GM19240 (cell line): ENCODE measurements at regions not wholly inside any gene's neighbourhood (a gene's known extent, or its start where the extent isn't known, plus 50 kb on each side); places are given as distances from the start of the nearest gene placed in this dataset.

ENCODE experiments used
- DNase-seq: peaks from one replicate; pipeline ENCODE4 v3.0.0; 2011; ENCODE audit warnings: low spot score; ENCODE audit not compliant: insufficient read length

GRCh38 chr18:27699137-27699536 is 477.8 kb downstream of the CDH2 start:
- no peak for DNase-seq

- DNase-seq: no peak
Observed at GRCh38 chr18:27696148-27696547, 480.8 kb downstream of the CDH2 start.

GRCh38 chr18:27695503-27695902 is 481.4 kb downstream of the CDH2 start:
- DNase-seq: no peak

- DNase-seq: no peak
Observed at GRCh38 chr18:27695052-27695451, 481.9 kb downstream of the CDH2 start.

GRCh38 chr18:27688581-27688980 is 488.3 kb downstream of the CDH2 start:
- no peak for DNase-seq

- DNase-seq: no peak
Observed at GRCh38 chr18:27687351-27687979, 489.5 kb downstream of the CDH2 start.

- DNase-seq: no peak
Observed at GRCh38 chr18:27685807-27686412, 491.0 kb downstream of the CDH2 start.

- no peak for DNase-seq
Observed at GRCh38 chr18:27685091-27685490, 491.8 kb downstream of the CDH2 start.

- DNase-seq: no peak
Observed at GRCh38 chr18:27674411-27674810, 489.3 kb upstream of the CHST9 start.

- no peak for DNase-seq
Observed at GRCh38 chr18:27673861-27674260, 488.8 kb upstream of the CHST9 start.

- no peak for DNase-seq
Observed at GRCh38 chr18:27668158-27668557, 483.1 kb upstream of the CHST9 start.

- DNase-seq: no peak
Observed at GRCh38 chr18:27667064-27667463, 482.0 kb upstream of the CHST9 start.

GRCh38 chr18:27666016-27666415 is 480.9 kb upstream of the CHST9 start:
- DNase-seq: no peak

- DNase-seq: no peak
Observed at GRCh38 chr18:27665264-27665799, 480.2 kb upstream of the CHST9 start.

GRCh38 chr18:27662949-27663348 is 477.8 kb upstream of the CHST9 start:
- no peak for DNase-seq

GRCh38 chr18:27662537-27662936 is 477.4 kb upstream of the CHST9 start:
- DNase-seq: no peak

- DNase-seq: no peak
Observed at GRCh38 chr18:27661320-27662018, 476.4 kb upstream of the CHST9 start.

GRCh38 chr18:27656905-27657304 is 471.8 kb upstream of the CHST9 start:
- no peak for DNase-seq

- DNase-seq: no peak
Observed at GRCh38 chr18:27656167-27656778, 471.2 kb upstream of the CHST9 start.

- DNase-seq: no peak
Observed at GRCh38 chr18:27653247-27653646, 468.1 kb upstream of the CHST9 start.

- no peak for DNase-seq
Observed at GRCh38 chr18:27652480-27653121, 467.5 kb upstream of the CHST9 start.

- no peak for DNase-seq
Observed at GRCh38 chr18:27649621-27650020, 464.5 kb upstream of the CHST9 start.
